CMK (cell line): ENCODE measurements at regions not wholly inside any gene's neighbourhood (a gene's known extent, or its start where the extent isn't known, plus 50 kb on each side); places are given as distances from the start of the nearest gene placed in this dataset.

ENCODE experiments used
- DNase-seq: peaks from one replicate; pipeline ENCODE4 v3.0.0-alpha.2; 2010; ENCODE audit warnings: low read depth

DNA sequence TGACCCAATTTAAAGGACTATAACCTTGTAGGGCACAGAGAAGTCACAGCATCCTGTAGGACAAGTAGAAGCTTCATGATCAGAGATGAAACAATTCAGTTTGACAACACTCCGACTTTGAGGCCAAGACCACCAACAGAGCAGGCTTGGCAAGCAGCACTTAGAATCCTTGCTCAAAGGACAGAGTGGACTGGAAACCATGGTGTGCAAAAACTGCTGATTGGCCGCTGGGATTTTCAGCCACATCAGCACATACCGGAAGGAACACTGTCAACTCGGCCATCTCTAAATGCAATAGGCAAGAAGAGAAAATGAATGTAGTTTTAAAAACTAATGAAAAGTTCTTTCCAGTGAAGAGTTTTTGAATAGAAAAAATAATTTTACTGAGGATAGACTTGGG lies 92.0 kb upstream of the PRMT6 start:
- no peak for DNase-seq

DNA sequence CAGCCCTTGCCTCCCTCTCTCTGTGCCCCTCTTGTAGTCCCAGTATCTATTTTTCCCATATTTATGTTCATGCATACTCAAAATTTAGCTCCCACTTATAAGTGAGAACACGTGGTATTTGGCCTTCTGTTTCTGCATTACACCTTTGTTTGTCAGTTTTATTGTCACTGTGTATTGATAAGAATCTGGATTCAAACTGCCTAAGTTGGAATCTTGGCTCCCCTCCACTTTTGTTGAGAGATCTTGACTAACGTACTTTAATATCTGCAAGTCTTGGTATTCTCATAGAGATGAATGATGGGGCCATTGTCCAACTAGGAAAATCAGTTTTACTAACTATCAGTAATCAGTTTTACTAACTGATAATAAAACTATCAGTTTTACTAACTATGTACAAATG lies 87.8 kb upstream of the PRMT6 start:
- no peak for DNase-seq

GRCh38 chr1:106969731-106970130 lies 86.7 kb upstream of the PRMT6 start:
- DNase-seq = no peak

- no peak for DNase-seq
Observed at GRCh38 chr1:106972074-106972473, 84.4 kb upstream of the PRMT6 start.

GRCh38 chr1:106975944-106976343 lies 80.5 kb upstream of the PRMT6 start:
- no peak for DNase-seq

GRCh38 chr1:106978477-106979322 lies 77.8 kb upstream of the PRMT6 start:
- no peak for DNase-seq

DNA sequence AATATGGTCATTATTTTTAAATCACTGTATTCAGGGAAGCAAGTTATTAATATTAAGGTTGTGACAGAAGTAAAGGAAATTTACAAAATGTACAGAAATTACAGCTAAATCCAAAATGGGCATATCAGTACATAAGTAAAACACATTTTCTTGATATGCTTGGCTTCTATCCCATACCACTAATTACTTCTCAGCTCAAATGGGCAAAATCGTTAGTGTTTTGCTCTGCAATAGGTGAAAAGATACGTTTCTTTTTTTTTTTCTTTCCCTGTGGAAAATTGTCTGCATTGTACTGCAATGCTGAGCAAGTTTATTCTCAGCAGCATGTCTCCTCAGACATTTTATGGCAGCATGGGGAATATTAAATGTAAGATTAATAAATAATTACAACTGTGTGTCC lies 77.1 kb upstream of the PRMT6 start:
- DNase-seq = no peak

DNA sequence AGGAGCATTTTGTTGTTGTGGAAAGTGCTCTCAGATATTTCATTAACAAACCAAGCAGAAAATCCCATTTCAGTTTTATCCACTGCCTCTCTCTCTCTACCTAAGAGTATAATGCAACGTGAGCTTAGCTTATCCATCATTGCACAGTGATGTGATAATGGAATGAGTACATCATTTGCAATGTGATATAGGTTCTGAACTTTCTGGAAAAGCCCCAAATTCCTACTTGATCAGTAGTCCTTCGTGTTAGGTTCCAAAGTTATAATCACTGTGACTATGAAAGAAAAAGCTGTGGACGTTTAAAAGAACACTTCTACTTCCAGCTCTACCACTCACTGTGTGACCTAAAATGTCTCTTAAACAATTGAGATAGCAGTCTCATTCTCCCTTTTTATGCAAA lies 76.4 kb upstream of the PRMT6 start:
- no peak for DNase-seq

- no peak for DNase-seq
Observed at GRCh38 chr1:106984801-106985200, 71.7 kb upstream of the PRMT6 start.

DNA sequence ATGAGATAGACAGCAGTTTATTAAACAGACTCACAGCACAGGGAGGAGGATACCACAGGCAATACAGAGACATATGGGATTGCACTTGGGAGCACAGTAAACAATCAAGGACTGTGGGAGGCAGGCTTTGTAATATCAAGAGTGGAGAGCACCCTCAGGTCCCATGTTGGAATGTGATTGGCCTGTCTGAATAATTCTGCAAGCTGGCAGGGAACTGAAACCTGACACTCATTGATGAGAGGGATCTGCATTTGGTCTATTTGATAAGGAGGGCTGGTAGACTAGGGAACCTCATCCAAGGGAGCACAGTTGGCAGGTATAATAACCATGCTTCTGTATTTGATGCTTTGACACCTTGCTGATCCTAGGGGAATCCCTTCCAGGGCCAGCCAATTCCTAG lies 69.9 kb upstream of the PRMT6 start:
- DNase-seq = no peak

DNA sequence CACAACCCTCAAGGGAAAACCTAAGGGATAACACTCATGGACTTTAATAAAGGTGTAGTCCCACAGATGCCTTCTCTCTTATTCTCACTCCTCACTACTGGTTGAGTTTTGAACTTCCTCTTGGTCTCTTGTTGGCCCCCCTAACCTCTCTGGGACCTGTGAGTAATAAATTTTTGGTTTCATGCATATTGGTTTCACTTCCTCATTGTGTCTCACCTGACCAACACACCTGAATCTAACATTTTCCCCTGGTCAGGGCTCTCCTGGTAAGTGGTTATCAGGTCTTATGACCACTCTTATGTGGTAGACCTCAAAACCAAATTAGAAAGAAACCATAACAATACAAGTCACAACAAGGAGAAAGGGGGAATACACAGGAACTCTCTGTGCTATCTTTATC lies 60.5 kb upstream of the PRMT6 start:
- DNase-seq = no peak

DNA sequence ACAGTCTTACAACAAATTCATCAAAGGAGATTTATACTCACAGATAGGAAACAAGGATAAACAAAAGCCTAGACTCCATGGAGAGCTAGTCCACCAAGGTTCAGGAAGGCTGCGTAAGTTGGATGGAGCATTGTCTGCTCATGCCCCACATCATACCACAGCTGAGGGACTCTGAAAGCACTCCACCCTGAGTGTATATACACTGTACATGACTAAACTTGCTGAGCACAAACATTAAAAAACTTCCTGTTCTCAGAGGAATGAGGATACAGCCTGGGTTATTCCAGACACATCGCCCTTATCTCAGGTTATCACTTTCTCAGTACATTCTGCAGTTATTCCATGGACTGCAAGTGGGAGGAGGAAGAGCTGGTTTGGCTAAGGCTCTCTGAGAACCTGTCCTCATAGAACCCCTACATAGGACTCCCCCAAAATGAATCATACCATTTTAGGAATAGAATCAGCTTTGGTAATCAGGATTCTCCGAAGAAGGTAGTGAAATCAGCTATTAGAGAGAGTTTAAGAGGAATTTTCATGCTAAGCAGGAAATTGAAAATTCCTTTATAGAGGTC lies 58.0 kb upstream of the PRMT6 start:
- no peak for DNase-seq

DNA sequence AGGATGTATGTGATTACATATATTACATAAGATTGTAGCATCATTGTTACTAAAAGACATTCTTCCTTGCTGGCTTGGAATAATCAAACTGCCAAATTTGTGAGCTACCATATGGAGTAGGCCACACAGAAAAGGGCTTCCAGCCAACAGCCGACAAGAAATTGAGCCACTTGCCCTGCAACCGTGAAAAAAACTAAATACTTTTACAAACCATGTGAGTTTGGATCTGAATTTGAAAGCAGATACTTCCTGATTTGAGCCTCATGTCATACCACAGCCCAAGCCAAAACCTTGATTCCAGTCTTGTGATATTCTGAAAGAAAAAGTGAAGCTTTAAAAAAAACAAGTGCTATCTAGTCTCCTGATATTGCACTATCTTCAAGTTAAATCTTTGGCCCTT lies 55.6 kb upstream of the PRMT6 start:
- DNase-seq = no peak

- no peak for DNase-seq
Observed at GRCh38 chr1:107003972-107004371, 52.5 kb upstream of the PRMT6 start.

- no peak for DNase-seq
Observed at GRCh38 chr1:107004421-107004820, 52.1 kb upstream of the PRMT6 start.
